ENCODE measurements at regions not wholly inside any gene's neighbourhood (a gene's known extent, or its start where the extent isn't known, plus 50 kb on each side); places are given as distances from the start of the nearest gene placed in this dataset.

DNA sequence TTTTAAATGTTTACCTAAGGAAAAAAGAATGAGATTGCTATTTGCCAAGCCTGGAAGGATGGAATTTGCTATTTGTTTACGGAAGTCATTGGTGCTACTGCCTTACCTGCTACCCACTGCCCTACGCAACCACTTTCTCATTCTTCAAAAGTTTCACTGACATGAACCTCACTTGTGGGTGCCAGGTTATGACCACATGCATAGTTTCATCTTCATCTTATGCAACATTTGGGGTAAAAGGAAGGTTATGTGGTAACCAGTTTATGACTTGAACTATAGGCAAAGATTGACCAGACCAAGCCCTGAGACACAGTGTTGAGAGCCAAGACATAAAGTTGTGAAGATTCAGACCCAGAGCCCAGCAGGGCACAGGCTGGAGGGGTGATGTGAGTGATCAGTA lies 142.5 kb downstream of the LACC1 start:
- Histone ChIP-seq H3K4me2 (ENCODE audit: low read length) (no peak overlapping the region), H3K27ac (ENCODE audit: low read depth, low read length, poor library complexity, severe bottlenecking) (no peak overlapping the region), H3K4me3 (ENCODE audit: low read depth, low read length, poor library complexity, severe bottlenecking) (no peak overlapping the region), H3K79me2 (ENCODE audit: insufficient read depth, low read depth, low read length) (no peaks in the 10 kb centered on the region), H3K4me1 (ENCODE audit: insufficient read depth, low read length, poor library complexity, severe bottlenecking) (no peaks in the 10 kb centered on the region), H2AFZ (ENCODE audit: low read length) (no peak overlapping the region), H3K36me3 (ENCODE audit: insufficient read depth, low read length) (no peaks in the 10 kb centered on the region), H3K9me3 (ENCODE audit: low read length) (no peaks in the 10 kb centered on the region), H3K9me2 (ENCODE audit: insufficient read depth, low read length) (no peaks in the 10 kb centered on the region), H4K20me1 (ENCODE audit: insufficient read depth, low read length) (no peaks in the 10 kb centered on the region)
- intact Hi-C loops (cut with micrococcal nuclease; ENCODE audit: unreplicated experiment): no loop called here
- ChIA-PET POLR2A (no interaction called here), CTCF (ENCODE audit: unreplicated experiment) (no interaction called here)
- no peak for DNase-seq (ENCODE audit: low spot score)
- TF ChIP-seq, protein P1, sequence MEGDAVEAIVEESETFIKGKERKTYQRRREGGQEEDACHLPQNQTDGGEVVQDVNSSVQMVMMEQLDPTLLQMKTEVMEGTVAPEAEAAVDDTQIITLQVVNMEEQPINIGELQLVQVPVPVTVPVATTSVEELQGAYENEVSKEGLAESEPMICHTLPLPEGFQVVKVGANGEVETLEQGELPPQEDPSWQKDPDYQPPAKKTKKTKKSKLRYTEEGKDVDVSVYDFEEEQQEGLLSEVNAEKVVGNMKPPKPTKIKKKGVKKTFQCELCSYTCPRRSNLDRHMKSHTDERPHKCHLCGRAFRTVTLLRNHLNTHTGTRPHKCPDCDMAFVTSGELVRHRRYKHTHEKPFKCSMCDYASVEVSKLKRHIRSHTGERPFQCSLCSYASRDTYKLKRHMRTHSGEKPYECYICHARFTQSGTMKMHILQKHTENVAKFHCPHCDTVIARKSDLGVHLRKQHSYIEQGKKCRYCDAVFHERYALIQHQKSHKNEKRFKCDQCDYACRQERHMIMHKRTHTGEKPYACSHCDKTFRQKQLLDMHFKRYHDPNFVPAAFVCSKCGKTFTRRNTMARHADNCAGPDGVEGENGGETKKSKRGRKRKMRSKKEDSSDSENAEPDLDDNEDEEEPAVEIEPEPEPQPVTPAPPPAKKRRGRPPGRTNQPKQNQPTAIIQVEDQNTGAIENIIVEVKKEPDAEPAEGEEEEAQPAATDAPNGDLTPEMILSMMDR (conservative IDR thresholded peaks at IDR 0.05; ENCODE audit: low read length): no peak
- no peak for TF ChIP-seq EZH2phosphoT487 (IDR thresholded peaks at IDR 0.05; ENCODE audit: borderline replicate concordance, low read depth, low read length)
- no TSS peak for BruUV-seq (replicated peaks)

GRCh38 chr13:44024167-44024845 lies 144.6 kb downstream of the LACC1 start:
- H3K79me2 ChIP-seq (ENCODE audit: insufficient read depth, low read depth, low read length): no peaks in the 10 kb centered on the region
- no peak for DNase-seq (ENCODE audit: low spot score)
- H3K27ac ChIP-seq (ENCODE audit: low read depth, low read length, poor library complexity, severe bottlenecking): no peak overlapping the region
- H2AFZ ChIP-seq (ENCODE audit: low read length): no peak overlapping the region
- no peaks in the 10 kb centered on the region for H3K9me3 ChIP-seq (ENCODE audit: low read length)
- no peaks in the 10 kb centered on the region for H4K20me1 ChIP-seq (ENCODE audit: insufficient read depth, low read length)
- H3K4me2 ChIP-seq (ENCODE audit: low read length): no peak overlapping the region
- no peaks in the 10 kb centered on the region for H3K4me1 ChIP-seq (ENCODE audit: insufficient read depth, low read length, poor library complexity, severe bottlenecking)
- no TSS peak for BruUV-seq (replicated peaks)
- H3K4me3 ChIP-seq (ENCODE audit: low read depth, low read length, poor library complexity, severe bottlenecking): no peak overlapping the region
- H3K9me2 ChIP-seq (ENCODE audit: insufficient read depth, low read length): no peaks in the 10 kb centered on the region
- CTCF ChIA-PET (ENCODE audit: unreplicated experiment): interaction anchor here (0.5 kb wide), 1 partner anchor 1011 kb away, joined by 3 read pairs; no protein-coding TSS in a partner anchor
- POLR2A ChIA-PET: no interaction called here
- no peaks in the 10 kb centered on the region for H3K36me3 ChIP-seq (ENCODE audit: insufficient read depth, low read length)
- intact Hi-C loops (cut with micrococcal nuclease; ENCODE audit: unreplicated experiment): no loop called here
- no peak for TF ChIP-seq EZH2phosphoT487 (IDR thresholded peaks at IDR 0.05; ENCODE audit: borderline replicate concordance, low read depth, low read length)
- TF ChIP-seq, protein P1 (conservative IDR thresholded peaks at IDR 0.05; ENCODE audit: low read length): no peak

GRCh38 chr13:44024846-44025195 lies 145.1 kb downstream of the LACC1 start:
- ChIA-PET POLR2A (no interaction called here), CTCF (ENCODE audit: unreplicated experiment) (interaction anchor here (0.5 kb wide), 1 partner anchor 1012 kb away, joined by 3 read pairs; no protein-coding TSS in a partner anchor)
- DNase-seq (ENCODE audit: low spot score): no peak
- intact Hi-C loops (cut with micrococcal nuclease; ENCODE audit: unreplicated experiment): no loop called here
- Histone ChIP-seq H3K79me2 (ENCODE audit: insufficient read depth, low read depth, low read length) (no peaks in the 10 kb centered on the region), H3K4me3 (ENCODE audit: low read depth, low read length, poor library complexity, severe bottlenecking) (no peak overlapping the region), H3K9me3 (ENCODE audit: low read length) (no peaks in the 10 kb centered on the region), H3K36me3 (ENCODE audit: insufficient read depth, low read length) (no peaks in the 10 kb centered on the region), H4K20me1 (ENCODE audit: insufficient read depth, low read length) (no peaks in the 10 kb centered on the region), H2AFZ (ENCODE audit: low read length) (no peak overlapping the region), H3K4me1 (ENCODE audit: insufficient read depth, low read length, poor library complexity, severe bottlenecking) (no peaks in the 10 kb centered on the region), H3K4me2 (ENCODE audit: low read length) (no peak overlapping the region), H3K27ac (ENCODE audit: low read depth, low read length, poor library complexity, severe bottlenecking) (no peak overlapping the region), H3K9me2 (ENCODE audit: insufficient read depth, low read length) (no peaks in the 10 kb centered on the region)
- no TSS peak for BruUV-seq (replicated peaks)
- TF ChIP-seq, protein P1 (conservative IDR thresholded peaks at IDR 0.05; ENCODE audit: low read length): no peak
- TF ChIP-seq EZH2phosphoT487 (IDR thresholded peaks at IDR 0.05; ENCODE audit: borderline replicate concordance, low read depth, low read length): no peak

Measured in OCI-LY7 (cell line).